ENCODE measurements at regions not wholly inside any gene's neighbourhood (a gene's known extent, or its start where the extent isn't known, plus 50 kb on each side); places are given as distances from the start of the nearest gene placed in this dataset.

DNA sequence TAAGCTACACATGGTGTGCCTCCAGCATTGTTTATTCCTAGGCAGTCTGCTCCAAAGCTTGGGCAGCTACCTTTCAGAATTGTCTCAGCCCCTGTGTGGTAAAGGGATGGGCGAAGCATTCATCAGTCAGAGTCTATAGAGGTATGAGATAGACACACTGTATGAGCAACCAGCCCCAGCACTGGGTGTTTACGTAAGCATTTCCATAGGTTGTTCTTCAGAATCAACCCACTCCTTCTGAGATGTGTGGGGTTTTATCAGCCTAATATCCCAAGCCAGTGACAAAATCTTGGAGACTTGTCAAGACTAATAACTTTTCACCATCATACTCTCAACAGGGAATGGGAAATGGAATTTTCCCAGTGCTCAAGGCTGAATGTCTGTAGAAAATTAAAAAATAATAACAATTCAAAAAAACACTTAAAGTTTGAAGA, 98.2 kb downstream of the BTG1 start:
- Histone ChIP-seq H3K79me2 (ENCODE audit: insufficient read depth, low read length) (no peaks in the 10 kb centered on the region), H3K9ac (ENCODE audit: low read length) (no peak overlapping the region), H3K27me3 (ENCODE audit: low read length) (no peaks in the 10 kb centered on the region), H3K4me2 (ENCODE audit: low read depth, low read length, poor library complexity, severe bottlenecking) (no peak overlapping the region), H3K9me3 (ENCODE audit: insufficient read depth, low read length) (no peaks in the 10 kb centered on the region), H3F3A (ENCODE audit: insufficient read depth) (no peaks in the 10 kb centered on the region), H3K4me3 (ENCODE audit: insufficient read depth, low read length, poor library complexity, severe bottlenecking) (no peak overlapping the region), H3K36me3 (ENCODE audit: low read length) (no peaks in the 10 kb centered on the region), H3K9me2 (replicated peaks; ENCODE audit: insufficient read depth, low read length) (no peaks in the 10 kb centered on the region), H2AFZ (ENCODE audit: low read depth, low read length, severe bottlenecking) (no peak overlapping the region), H3K27ac (ENCODE audit: low read depth, low read length) (no peak overlapping the region), H4K20me1 (ENCODE audit: low read depth, low read length) (no peaks in the 10 kb centered on the region)
- TF ChIP-seq EZH2phosphoT487 (conservative IDR thresholded peaks at IDR 0.05; ENCODE audit: low read length): no peak
- TF ChIP-seq, protein P1, sequence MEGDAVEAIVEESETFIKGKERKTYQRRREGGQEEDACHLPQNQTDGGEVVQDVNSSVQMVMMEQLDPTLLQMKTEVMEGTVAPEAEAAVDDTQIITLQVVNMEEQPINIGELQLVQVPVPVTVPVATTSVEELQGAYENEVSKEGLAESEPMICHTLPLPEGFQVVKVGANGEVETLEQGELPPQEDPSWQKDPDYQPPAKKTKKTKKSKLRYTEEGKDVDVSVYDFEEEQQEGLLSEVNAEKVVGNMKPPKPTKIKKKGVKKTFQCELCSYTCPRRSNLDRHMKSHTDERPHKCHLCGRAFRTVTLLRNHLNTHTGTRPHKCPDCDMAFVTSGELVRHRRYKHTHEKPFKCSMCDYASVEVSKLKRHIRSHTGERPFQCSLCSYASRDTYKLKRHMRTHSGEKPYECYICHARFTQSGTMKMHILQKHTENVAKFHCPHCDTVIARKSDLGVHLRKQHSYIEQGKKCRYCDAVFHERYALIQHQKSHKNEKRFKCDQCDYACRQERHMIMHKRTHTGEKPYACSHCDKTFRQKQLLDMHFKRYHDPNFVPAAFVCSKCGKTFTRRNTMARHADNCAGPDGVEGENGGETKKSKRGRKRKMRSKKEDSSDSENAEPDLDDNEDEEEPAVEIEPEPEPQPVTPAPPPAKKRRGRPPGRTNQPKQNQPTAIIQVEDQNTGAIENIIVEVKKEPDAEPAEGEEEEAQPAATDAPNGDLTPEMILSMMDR (IDR thresholded peaks at IDR 0.05; ENCODE audit: insufficient read depth, low read length, poor library complexity, severe bottlenecking): no peak

DNA sequence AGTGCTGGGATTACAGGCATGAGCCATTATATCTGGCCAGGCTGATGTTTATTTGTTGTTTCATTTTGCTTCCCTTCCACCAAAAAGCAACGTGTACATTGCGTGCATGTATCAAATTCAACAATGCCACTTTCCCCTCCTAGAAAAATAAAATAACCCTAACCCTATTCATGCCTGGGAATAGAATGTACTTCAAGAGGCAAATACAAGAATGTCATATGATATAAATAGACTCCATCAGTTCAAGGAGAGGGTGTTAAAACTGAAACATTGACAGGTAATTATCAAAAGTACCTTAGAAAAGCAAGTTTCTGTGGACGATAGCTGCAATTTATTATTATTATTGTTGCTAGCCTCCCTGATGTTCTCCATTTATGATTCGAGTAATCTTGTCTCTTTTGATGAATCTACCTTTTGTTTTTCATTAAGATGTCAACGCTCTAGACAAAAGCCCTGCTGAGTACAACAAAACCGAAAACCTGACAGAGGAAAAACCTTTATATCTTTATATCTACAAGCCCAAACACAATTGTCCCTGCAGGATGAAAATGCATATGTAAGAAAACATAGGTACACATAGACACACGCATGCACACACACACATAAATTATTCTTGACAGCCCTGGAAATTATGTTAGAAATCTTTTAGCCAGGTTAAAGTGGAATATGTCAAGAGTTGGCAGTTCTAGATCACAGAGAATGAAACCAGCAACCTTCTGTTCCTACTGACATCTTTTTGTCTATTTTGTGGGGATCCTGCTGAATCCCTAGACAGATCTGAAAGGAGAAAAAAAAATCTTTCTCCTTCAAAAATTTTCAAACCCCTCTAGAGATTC, 98.9 kb downstream of the BTG1 start:
- Histone ChIP-seq H3K9me3 (ENCODE audit: insufficient read depth, low read length) (no peaks in the 10 kb centered on the region), H3K79me2 (ENCODE audit: insufficient read depth, low read length) (no peaks in the 10 kb centered on the region), H3K9ac (ENCODE audit: low read length) (no peak overlapping the region), H3K4me2 (ENCODE audit: low read depth, low read length, poor library complexity, severe bottlenecking) (no peak overlapping the region), H3K27ac (ENCODE audit: low read depth, low read length) (no peak overlapping the region), H3F3A (ENCODE audit: insufficient read depth) (no peaks in the 10 kb centered on the region), H3K27me3 (ENCODE audit: low read length) (no peaks in the 10 kb centered on the region), H3K36me3 (ENCODE audit: low read length) (no peaks in the 10 kb centered on the region), H3K4me3 (ENCODE audit: insufficient read depth, low read length, poor library complexity, severe bottlenecking) (no peak overlapping the region), H2AFZ (ENCODE audit: low read depth, low read length, severe bottlenecking) (no peak overlapping the region), H4K20me1 (ENCODE audit: low read depth, low read length) (no peaks in the 10 kb centered on the region), H3K9me2 (replicated peaks; ENCODE audit: insufficient read depth, low read length) (no peaks in the 10 kb centered on the region)
- TF ChIP-seq EZH2phosphoT487 (conservative IDR thresholded peaks at IDR 0.05; ENCODE audit: low read length): no peak
- TF ChIP-seq, protein P1 (IDR thresholded peaks at IDR 0.05; ENCODE audit: insufficient read depth, low read length, poor library complexity, severe bottlenecking): no peak

DNA sequence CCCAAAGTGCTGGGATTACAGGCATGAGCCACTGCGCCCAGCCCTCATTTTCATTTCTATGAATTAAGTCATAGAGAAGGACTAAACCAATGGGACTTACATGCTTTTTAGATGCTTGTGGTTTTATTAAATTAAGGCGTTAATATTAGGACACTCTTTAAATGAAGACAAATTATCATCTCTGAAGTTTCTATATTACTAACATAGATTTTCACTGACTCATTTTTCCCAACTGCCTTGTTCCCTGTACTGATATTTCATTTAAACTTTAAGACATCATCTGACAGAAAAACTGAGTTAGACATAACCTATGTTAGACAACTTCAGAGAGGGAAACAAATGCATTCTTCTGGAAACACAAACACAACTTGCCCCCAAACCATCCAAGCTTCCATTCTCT, 99.8 kb downstream of the BTG1 start:
- Histone ChIP-seq H3K9ac (ENCODE audit: low read length) (no peak overlapping the region), H3K9me2 (replicated peaks; ENCODE audit: insufficient read depth, low read length) (no peaks in the 10 kb centered on the region), H3K79me2 (ENCODE audit: insufficient read depth, low read length) (no peaks in the 10 kb centered on the region), H3F3A (ENCODE audit: insufficient read depth) (no peaks in the 10 kb centered on the region), H3K4me2 (ENCODE audit: low read depth, low read length, poor library complexity, severe bottlenecking) (no peak overlapping the region), H4K20me1 (ENCODE audit: low read depth, low read length) (no peaks in the 10 kb centered on the region), H3K27me3 (ENCODE audit: low read length) (no peaks in the 10 kb centered on the region), H2AFZ (ENCODE audit: low read depth, low read length, severe bottlenecking) (no peak overlapping the region), H3K4me3 (ENCODE audit: insufficient read depth, low read length, poor library complexity, severe bottlenecking) (no peak overlapping the region), H3K27ac (ENCODE audit: low read depth, low read length) (no peak overlapping the region), H3K9me3 (ENCODE audit: insufficient read depth, low read length) (no peaks in the 10 kb centered on the region), H3K36me3 (ENCODE audit: low read length) (no peaks in the 10 kb centered on the region)
- no peak for TF ChIP-seq EZH2phosphoT487 (conservative IDR thresholded peaks at IDR 0.05; ENCODE audit: low read length)
- TF ChIP-seq, protein P1 (IDR thresholded peaks at IDR 0.05; ENCODE audit: insufficient read depth, low read length, poor library complexity, severe bottlenecking): no peak

Measured in SU-DHL-6 (cell line).